Endothelial cell of umbilical vein (primary cell): ENCODE measurements at regions not wholly inside any gene's neighbourhood (a gene's known extent, or its start where the extent isn't known, plus 50 kb on each side); places are given as distances from the start of the nearest gene placed in this dataset. TPM values are rescaled to one million over a fixed set of nuclear protein-coding genes. Genes with fewer than 3 reads are reported as not detected.

Source experiments
- BruUV-seq: library from RNA; stranded (reverse); fragments of 400-500 nt; replicated peaks from 2 replicates; lab custom pipeline; 2021; lab: Mats Ljungman, UMichigan
- CTCF ChIA-PET: fragments of 300-600, 350-600 bp; sonication (Branson Sonifier 250); formaldehyde crosslinking; loops from one replicate; lab custom pipeline; 2021; ENCODE audit warnings: antibody characterized with exemption, inconsistent platforms; lab: Charles Lee
- POLR2A ChIA-PET: fragments of 300-600, 350-600 bp; sonication (Branson Sonifier 250); formaldehyde crosslinking; loops from one replicate; lab custom pipeline; 2021; ENCODE audit warnings: antibody characterized with exemption, inconsistent platforms; lab: Charles Lee
- DNase-seq: peaks from one replicate; pipeline ENCODE4 v3.0.0-alpha.2; 2011; ENCODE audit warnings: low read depth, low spot score
- FAIRE-seq: peaks from 2 replicates; lab custom pipeline; 2011; peaks lifted over from hg19 to GRCh38; lab: Jason Lieb, UNC
- H2AFZ ChIP-seq: 2 replicates; pipeline ENCODE4 v1.6.0; 2012; ENCODE audit warnings: low read depth, low read length, control low read depth, inconsistent platforms
- H3K27ac ChIP-seq: 2 replicates; pipeline ENCODE4 v1.5.1; 2011; ENCODE audit warnings: low read depth, mild to moderate bottlenecking, control low read depth, low read length, moderate library complexity; ENCODE audit not compliant: insufficient read depth
- H3K27me3 ChIP-seq, 2 experiments: 2 replicates each; pipeline versions ENCODE4 v1.6.0 to v1.6.1; 2011; ENCODE audit warnings: low read length in 2 of 2, mixed read lengths in 1 of 2; ENCODE audit not compliant: control insufficient read depth in 2 of 2, insufficient read depth in 2 of 2
- H3K36me3 ChIP-seq, 2 experiments: 2 replicates in 1 of 2; 3 replicates in 1 of 2; pipeline ENCODE4 v1.5.1; 2011; ENCODE audit warnings: low read length in 2 of 2, mild to moderate bottlenecking in 1 of 2, moderate library complexity in 1 of 2; ENCODE audit not compliant: control insufficient read depth in 2 of 2, insufficient read depth in 2 of 2; ENCODE audit errors: extremely low read depth in 1 of 2
- H3K4me1 ChIP-seq: 3 replicates; pipeline ENCODE4 v1.5.1; 2011; ENCODE audit warnings: mild to moderate bottlenecking, low read length; ENCODE audit not compliant: control insufficient read depth, insufficient read depth; ENCODE audit errors: extremely low read depth
- H3K4me2 ChIP-seq: 2 replicates; pipeline ENCODE4 v1.6.1; 2011; ENCODE audit warnings: low read length, control low read depth, mixed read lengths; ENCODE audit not compliant: insufficient read depth
- H3K4me3 ChIP-seq, 3 experiments: fragments of 200-600 bp in 1 of 3; sonication (generic), shearing (Covaris generic) in 1 of 3; replicated peaks in 1 of 3; 2 replicates each; pipeline ENCODE4 v1.5.1; 2011 to 2016; ENCODE audit warnings: control low read depth in 3 of 3, low read length in 3 of 3, mild to moderate bottlenecking in 2 of 3, inconsistent platforms in 1 of 3, low read depth in 1 of 3, moderate library complexity in 1 of 3; ENCODE audit not compliant: insufficient read depth in 1 of 3
- H3K79me2 ChIP-seq: 2 replicates; pipeline ENCODE4 v1.6.0; 2012; ENCODE audit warnings: low read length, inconsistent platforms; ENCODE audit not compliant: control insufficient read depth, insufficient read depth
- H3K9ac ChIP-seq: replicated peaks from 2 replicates; pipeline ENCODE3; 2011; ENCODE audit warnings: low read length, control low read depth; ENCODE audit not compliant: insufficient read depth; ENCODE audit errors: extremely low read depth
- H3K9me1 ChIP-seq: replicated peaks from 3 replicates; pipeline ENCODE4 v1.6.0; 2011; ENCODE audit warnings: mild to moderate bottlenecking, low read length; ENCODE audit not compliant: control insufficient read depth, insufficient read depth; ENCODE audit errors: extremely low read depth
- H3K9me3 ChIP-seq: replicated peaks from 2 replicates; pipeline ENCODE4 v1.5.1; 2012; ENCODE audit warnings: low read length, inconsistent platforms; ENCODE audit not compliant: control insufficient read depth, insufficient read depth
- H4K20me1 ChIP-seq: replicated peaks from 2 replicates; pipeline ENCODE3; 2011; ENCODE audit warnings: mild to moderate bottlenecking, low read length; ENCODE audit not compliant: control insufficient read depth, insufficient read depth; ENCODE audit errors: extremely low read depth
- EZH2 ChIP-seq: IDR thresholded peaks from 2 replicates; pipeline ENCODE4 v1.6.1; 2012; ENCODE audit warnings: borderline replicate concordance, low read depth, mild to moderate bottlenecking, moderate library complexity, low read length, inconsistent platforms; ENCODE audit not compliant: severe bottlenecking
- GATA2 ChIP-seq: IDR thresholded peaks from 2 replicates; pipeline ENCODE4 v1.7.0; 2011; ENCODE audit warnings: low read depth, mild to moderate bottlenecking, moderate library complexity, mixed read lengths, low read length; ENCODE audit not compliant: insufficient read length, insufficient read depth
- JUN ChIP-seq: IDR thresholded peaks from 2 replicates; pipeline ENCODE4 v1.6.1; 2011; ENCODE audit warnings: borderline replicate concordance, low read depth; ENCODE audit not compliant: insufficient read length, insufficient read depth
- MYC ChIP-seq: IDR thresholded peaks from one replicate; pipeline ENCODE4 v1.6.1; 2011; ENCODE audit warnings: mild to moderate bottlenecking, low read depth, low read length
- POLR2A ChIP-seq: IDR thresholded peaks from 2 replicates; pipeline ENCODE4 v1.6.1; 2012; ENCODE audit warnings: low read depth, mild to moderate bottlenecking, control low read depth, low read length
- POLR2AphosphoS5 ChIP-seq: IDR thresholded peaks from 2 replicates; pipeline ENCODE4 v1.6.1; 2012; ENCODE audit warnings: low read depth, mild to moderate bottlenecking, control low read depth, low read length, moderate library complexity; ENCODE audit not compliant: insufficient read depth
- dilution Hi-C: fragments of 300-500 bp; cut with MboI; formaldehyde crosslinking; loops from one replicate; pipeline ENCODE4 v1.15.0; 2019; ENCODE audit warnings: low sequenced_read_pairs; ENCODE audit not compliant: extremely low pct_ligation_motif_present
- intact Hi-C: fragments of 100-400 bp; cut with micrococcal nuclease; formaldehyde crosslinking; loops from one replicate; pipeline ENCODE4 v1.10.0; 2022
- microRNA counts: library from miRNA; unstranded; fragments of <30 nt; microRNA quantifications from one replicate; lab custom pipeline; 2016
- microRNA-seq: library from miRNA; unstranded; fragments of <30 nt; microRNA quantifications from one replicate; pipeline ENCODE4 v1.2.0, GENCODE V29; 2021; ENCODE audit warnings: borderline number of aligned reads, borderline replicate concordance
- small RNA-seq: library from RNA; depleted of rRNA; stranded (forward); fragments of <200 nt; gene quantifications from one replicate; pipeline ENCODE3, GENCODE V24; 2012; ENCODE audit warnings: low replicate concordance, low read depth; ENCODE audit not compliant: insufficient read depth, insufficient read length
- TF ChIP-seq, protein P1 (sequence below), 2 donors: IDR thresholded peaks; 1 replicate in 1 of 2; 2 replicates in 1 of 2; pipeline ENCODE4 v1.5.1; 2011; ENCODE audit warnings: low read length in 2 of 2, mild to moderate bottlenecking in 2 of 2, moderate library complexity in 2 of 2, control low read depth in 1 of 2, inconsistent platforms in 1 of 2, low read depth in 1 of 2; ENCODE audit not compliant: insufficient read depth in 1 of 2; ENCODE audit errors: extremely low read depth in 1 of 2

- intact Hi-C loops = no loop called here
Measured at GRCh38 chr4:147430111-147430510, 50.8 kb upstream of the EDNRA start.

More at GRCh38 chr4:147430111-147430510, 50.8 kb upstream of the EDNRA start:
- Histone ChIP-seq H3K9ac (no peak overlapping the region), H3K27me3 (no peaks in the 10 kb centered on the region), H3K4me1 (no peaks in the 10 kb centered on the region), H3K9me1 (no peaks in the 10 kb centered on the region), H3K27ac (no peak overlapping the region), H4K20me1 (no peaks in the 10 kb centered on the region), H3K36me3 (no peaks in the 10 kb centered on the region), H3K4me2 (no peak overlapping the region), H2AFZ (no peak overlapping the region), H3K4me3 (no peak overlapping the region), H3K79me2 (no peaks in the 10 kb centered on the region), H3K9me3 (no peaks in the 10 kb centered on the region)
- dilution Hi-C loops = no loop called here
- POLR2A ChIA-PET = no interaction called here
- CTCF ChIA-PET = no interaction called here
- no TSS peak for BruUV-seq
- no peak for TF ChIP-seq EZH2
- no peak for TF ChIP-seq POLR2A
- TF ChIP-seq POLR2AphosphoS5 = no peak
- TF ChIP-seq, protein P1, sequence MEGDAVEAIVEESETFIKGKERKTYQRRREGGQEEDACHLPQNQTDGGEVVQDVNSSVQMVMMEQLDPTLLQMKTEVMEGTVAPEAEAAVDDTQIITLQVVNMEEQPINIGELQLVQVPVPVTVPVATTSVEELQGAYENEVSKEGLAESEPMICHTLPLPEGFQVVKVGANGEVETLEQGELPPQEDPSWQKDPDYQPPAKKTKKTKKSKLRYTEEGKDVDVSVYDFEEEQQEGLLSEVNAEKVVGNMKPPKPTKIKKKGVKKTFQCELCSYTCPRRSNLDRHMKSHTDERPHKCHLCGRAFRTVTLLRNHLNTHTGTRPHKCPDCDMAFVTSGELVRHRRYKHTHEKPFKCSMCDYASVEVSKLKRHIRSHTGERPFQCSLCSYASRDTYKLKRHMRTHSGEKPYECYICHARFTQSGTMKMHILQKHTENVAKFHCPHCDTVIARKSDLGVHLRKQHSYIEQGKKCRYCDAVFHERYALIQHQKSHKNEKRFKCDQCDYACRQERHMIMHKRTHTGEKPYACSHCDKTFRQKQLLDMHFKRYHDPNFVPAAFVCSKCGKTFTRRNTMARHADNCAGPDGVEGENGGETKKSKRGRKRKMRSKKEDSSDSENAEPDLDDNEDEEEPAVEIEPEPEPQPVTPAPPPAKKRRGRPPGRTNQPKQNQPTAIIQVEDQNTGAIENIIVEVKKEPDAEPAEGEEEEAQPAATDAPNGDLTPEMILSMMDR (IDR thresholded peaks at IDR 0.05; ENCODE audit: extremely low read depth in 1 of 2, insufficient read depth in 1 of 2, low read depth in 1 of 2, low read length in 2 of 2) = no peak
- no peak for TF ChIP-seq JUN
- TF ChIP-seq MYC = no peak
- no peak for TF ChIP-seq GATA2
- FAIRE-seq (no peak), DNase-seq (no peak)

MicroRNAs encoded in the stretch of these regions (microRNA counts, 767-probe panel; counts per million panel counts)
- microRNA hsa-miR-548g-3p (lab: Ali Mortazavi, UCI) = 723 counts per million, percentile 96 among the panel's probes with 10 or more counts

Small RNAs in the stretch of these regions (microRNA-seq; reads per million reads assigned to microRNA genes)
- not detected for gene MIR548G

Small RNAs in the stretch of these regions (small RNA-seq; reads per million reads assigned to genes)
- not detected for gene MIR548G
